Mucosa of gallbladder (tissue), 1 donor: ENCODE measurements at regions not wholly inside any gene's neighbourhood (a gene's known extent, or its start where the extent isn't known, plus 50 kb on each side); places are given as distances from the start of the nearest gene placed in this dataset.

ENCODE experiments used
- DNase-seq: peaks from one replicate; pipeline ENCODE4 v3.0.0-alpha.2; 2020; ENCODE audit warnings: low spot score
- donor health status: DM: no; HTN: no; CAD: no.

DNA sequence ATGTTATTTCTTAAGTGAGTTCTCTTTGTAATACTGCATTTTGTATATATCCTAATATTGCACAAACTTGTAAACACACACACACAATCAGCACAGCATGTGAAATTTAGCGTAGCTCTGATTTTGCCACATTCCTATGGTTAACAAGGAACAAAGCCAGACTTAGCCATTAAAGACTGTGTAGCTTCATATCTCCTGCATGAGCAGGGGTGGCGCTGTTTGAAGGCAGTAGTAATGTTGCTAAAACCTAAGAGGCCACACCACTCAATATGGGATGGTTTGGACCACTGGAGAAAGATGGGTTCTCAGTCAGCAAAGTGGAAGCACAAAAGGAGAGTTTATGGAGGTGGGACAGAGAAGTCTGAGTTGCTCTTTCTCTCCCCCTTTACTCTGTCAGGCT is 61.1 kb upstream of the RND3 start:
- DNase-seq = no peak

DNA sequence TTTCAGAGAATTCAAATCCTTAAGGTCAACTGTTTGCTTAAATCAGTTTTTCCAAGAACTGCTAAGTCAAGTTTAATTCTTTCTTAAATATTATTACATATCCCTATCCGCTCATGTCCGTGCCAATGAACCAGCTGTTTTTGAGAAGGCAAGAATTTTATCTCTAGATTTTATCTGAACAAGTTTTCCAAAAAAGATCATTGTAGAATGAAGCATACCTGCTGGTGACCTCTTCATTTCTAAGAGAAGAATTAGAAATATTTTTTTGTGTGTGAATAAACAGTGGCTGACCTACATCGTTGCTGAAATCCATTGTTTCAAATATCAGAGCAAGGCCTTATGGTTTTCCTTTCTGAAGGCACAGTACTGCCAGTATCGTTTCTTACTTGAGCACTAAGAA is 58.4 kb upstream of the RND3 start:
- no peak for DNase-seq

- no peak for DNase-seq
Observed at GRCh38 chr2:150544731-150545130, 57.3 kb upstream of the RND3 start.

DNA sequence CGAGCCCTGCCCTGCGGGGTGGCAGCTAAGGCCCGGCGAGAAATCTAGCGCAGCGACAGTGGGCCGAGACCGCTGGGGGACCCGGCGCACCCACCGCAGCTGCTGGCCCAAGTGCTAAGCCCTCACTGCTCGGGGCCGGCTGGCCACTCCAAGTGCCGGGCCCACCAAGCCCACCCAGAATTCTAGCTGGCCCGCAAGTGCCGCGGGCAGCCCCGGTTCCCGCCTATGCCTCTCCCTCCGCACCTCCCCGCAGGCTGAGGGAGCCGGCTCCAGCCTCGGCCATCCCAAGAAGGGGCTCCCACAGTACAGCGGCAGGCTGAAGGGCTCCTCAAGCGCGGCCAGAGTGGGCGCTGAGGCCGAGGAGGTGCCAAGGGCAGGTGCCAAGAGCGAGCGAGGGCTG is 55.2 kb upstream of the RND3 start:
- DNase-seq = no peak

- no peak for DNase-seq
Observed at GRCh38 chr2:150542172-150542571, 54.7 kb upstream of the RND3 start.

- no peak for DNase-seq
Observed at GRCh38 chr2:150538651-150539201, 51.3 kb upstream of the RND3 start.
